ENCODE measurements at regions not wholly inside any gene's neighbourhood (a gene's known extent, or its start where the extent isn't known, plus 50 kb on each side); places are given as distances from the start of the nearest gene placed in this dataset.

DNA sequence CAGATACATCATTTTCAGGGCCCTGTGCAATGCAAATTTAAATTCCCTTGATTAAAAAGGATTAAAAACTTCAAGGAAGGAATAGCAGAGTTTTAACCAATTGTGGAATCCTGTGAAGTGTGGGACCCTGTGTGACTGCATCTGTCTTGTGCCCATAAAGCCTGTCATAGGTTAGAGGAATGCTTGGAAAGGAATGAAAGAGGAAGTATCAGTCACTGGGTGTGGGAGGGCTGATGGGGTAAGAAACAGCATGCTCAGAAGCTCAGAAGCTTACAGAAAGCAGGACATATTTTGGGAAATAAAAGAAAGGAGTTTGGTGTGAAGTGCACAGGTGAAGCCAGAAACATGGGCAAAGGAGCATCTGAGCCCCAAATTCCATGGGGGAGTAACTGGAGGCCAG, 150.8 kb upstream of the ETV3 start (continued):
- TF ChIP-seq, protein P1, sequence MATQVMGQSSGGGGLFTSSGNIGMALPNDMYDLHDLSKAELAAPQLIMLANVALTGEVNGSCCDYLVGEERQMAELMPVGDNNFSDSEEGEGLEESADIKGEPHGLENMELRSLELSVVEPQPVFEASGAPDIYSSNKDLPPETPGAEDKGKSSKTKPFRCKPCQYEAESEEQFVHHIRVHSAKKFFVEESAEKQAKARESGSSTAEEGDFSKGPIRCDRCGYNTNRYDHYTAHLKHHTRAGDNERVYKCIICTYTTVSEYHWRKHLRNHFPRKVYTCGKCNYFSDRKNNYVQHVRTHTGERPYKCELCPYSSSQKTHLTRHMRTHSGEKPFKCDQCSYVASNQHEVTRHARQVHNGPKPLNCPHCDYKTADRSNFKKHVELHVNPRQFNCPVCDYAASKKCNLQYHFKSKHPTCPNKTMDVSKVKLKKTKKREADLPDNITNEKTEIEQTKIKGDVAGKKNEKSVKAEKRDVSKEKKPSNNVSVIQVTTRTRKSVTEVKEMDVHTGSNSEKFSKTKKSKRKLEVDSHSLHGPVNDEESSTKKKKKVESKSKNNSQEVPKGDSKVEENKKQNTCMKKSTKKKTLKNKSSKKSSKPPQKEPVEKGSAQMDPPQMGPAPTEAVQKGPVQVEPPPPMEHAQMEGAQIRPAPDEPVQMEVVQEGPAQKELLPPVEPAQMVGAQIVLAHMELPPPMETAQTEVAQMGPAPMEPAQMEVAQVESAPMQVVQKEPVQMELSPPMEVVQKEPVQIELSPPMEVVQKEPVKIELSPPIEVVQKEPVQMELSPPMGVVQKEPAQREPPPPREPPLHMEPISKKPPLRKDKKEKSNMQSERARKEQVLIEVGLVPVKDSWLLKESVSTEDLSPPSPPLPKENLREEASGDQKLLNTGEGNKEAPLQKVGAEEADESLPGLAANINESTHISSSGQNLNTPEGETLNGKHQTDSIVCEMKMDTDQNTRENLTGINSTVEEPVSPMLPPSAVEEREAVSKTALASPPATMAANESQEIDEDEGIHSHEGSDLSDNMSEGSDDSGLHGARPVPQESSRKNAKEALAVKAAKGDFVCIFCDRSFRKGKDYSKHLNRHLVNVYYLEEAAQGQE (IDR thresholded peaks at IDR 0.05; ENCODE audit: unreplicated experiment) = no peak
- TF ChIP-seq, protein P2, sequence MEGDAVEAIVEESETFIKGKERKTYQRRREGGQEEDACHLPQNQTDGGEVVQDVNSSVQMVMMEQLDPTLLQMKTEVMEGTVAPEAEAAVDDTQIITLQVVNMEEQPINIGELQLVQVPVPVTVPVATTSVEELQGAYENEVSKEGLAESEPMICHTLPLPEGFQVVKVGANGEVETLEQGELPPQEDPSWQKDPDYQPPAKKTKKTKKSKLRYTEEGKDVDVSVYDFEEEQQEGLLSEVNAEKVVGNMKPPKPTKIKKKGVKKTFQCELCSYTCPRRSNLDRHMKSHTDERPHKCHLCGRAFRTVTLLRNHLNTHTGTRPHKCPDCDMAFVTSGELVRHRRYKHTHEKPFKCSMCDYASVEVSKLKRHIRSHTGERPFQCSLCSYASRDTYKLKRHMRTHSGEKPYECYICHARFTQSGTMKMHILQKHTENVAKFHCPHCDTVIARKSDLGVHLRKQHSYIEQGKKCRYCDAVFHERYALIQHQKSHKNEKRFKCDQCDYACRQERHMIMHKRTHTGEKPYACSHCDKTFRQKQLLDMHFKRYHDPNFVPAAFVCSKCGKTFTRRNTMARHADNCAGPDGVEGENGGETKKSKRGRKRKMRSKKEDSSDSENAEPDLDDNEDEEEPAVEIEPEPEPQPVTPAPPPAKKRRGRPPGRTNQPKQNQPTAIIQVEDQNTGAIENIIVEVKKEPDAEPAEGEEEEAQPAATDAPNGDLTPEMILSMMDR (conservative IDR thresholded peaks at IDR 0.05; ENCODE audit: low read depth in 2 of 2) = no peak
- TF ChIP-seq, protein P3, sequence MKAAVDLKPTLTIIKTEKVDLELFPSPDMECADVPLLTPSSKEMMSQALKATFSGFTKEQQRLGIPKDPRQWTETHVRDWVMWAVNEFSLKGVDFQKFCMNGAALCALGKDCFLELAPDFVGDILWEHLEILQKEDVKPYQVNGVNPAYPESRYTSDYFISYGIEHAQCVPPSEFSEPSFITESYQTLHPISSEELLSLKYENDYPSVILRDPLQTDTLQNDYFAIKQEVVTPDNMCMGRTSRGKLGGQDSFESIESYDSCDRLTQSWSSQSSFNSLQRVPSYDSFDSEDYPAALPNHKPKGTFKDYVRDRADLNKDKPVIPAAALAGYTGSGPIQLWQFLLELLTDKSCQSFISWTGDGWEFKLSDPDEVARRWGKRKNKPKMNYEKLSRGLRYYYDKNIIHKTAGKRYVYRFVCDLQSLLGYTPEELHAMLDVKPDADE (IDR thresholded peaks at IDR 0.05) = no peak
- no peak for TF ChIP-seq ZNF331 (CRISPR knock-in tag; IDR thresholded peaks at IDR 0.05; ENCODE audit: low read depth)
- no peak for TF ChIP-seq ZNF114 (CRISPR knock-in tag; IDR thresholded peaks at IDR 0.05)
- no peak for TF ChIP-seq CREB1 (CRISPR knock-in tag; IDR thresholded peaks at IDR 0.05; ENCODE audit: low read depth)
- no peak for TF ChIP-seq EZH2phosphoT487 (IDR thresholded peaks at IDR 0.05; ENCODE audit: unreplicated experiment)
- TF ChIP-seq STAT1 (IDR thresholded peaks at IDR 0.05; ENCODE audit: unreplicated experiment) = no peak

DNA sequence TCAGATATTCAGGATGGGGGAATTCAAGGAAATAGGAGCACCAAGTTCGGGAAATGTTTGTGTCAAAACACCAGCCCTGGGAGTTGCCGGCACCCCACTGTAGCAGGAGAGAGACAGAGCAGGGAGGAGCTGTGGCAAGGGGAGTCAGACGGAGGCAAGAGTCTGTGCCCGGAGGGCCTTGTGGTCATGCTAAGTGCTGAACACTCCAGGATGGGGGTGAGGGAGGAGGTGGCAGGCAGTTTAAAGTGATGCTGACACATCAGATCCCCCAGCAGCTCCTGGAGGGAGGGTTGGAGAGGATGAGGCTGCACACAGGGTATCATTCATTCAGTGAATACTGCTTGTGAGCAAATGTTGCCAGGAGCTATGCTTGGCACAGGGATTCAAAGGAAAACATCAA, 150.3 kb upstream of the ETV3 start:
- no peak for TF ChIP-seq EZH2phosphoT487 (IDR thresholded peaks at IDR 0.05; ENCODE audit: unreplicated experiment)

More for the DNA sequence above, 150.3 kb upstream of the ETV3 start:
- no peak overlapping the region for H2AFZ ChIP-seq
- Mint-ChIP-seq H3K4me3 (no peak overlapping the region), H3K27me3 (ENCODE audit: insufficient read depth, low read depth, poor library complexity) (peaks cover 6% of the 10 kb centered on the region), H3K9me3 (no peaks in the 10 kb centered on the region; the same call in 2 of the 3 replicates), H3K4me1 (no peaks in the 10 kb centered on the region; the same call in 2 of the 3 replicates), H3K36me3 (ENCODE audit: low read depth) (no peaks in the 10 kb centered on the region; the same call in 2 of the 3 replicates), H3K27ac (no peak overlapping the region)
- no peaks in the 10 kb centered on the region for H3K4me1 ChIP-seq (ENCODE audit: insufficient read depth)
- no peak overlapping the region for H3K4me3 ChIP-seq
- no peaks in the 10 kb centered on the region for H3F3A ChIP-seq (replicated peaks; ENCODE audit: low read depth)
- no peak overlapping the region for H3K27ac ChIP-seq (ENCODE audit: low read depth)
- ATAC-seq = no peak
- H3K27me3 ChIP-seq (ENCODE audit: insufficient read depth) = no peaks in the 10 kb centered on the region
- H3K79me2 ChIP-seq (replicated peaks; ENCODE audit: insufficient read depth) = no peaks in the 10 kb centered on the region
- DNase-seq (ENCODE audit: low spot score) = no peak
- no peaks in the 10 kb centered on the region for H4K20me1 ChIP-seq (replicated peaks; ENCODE audit: insufficient read depth)
- H3K36me3 ChIP-seq (ENCODE audit: insufficient read depth) = no peaks in the 10 kb centered on the region
- no peak overlapping the region for H3K4me2 ChIP-seq
- H3K9me2 ChIP-seq (ENCODE audit: insufficient read depth) = peaks cover 8% of the 10 kb centered on the region; the same call in 1 of the 2 replicates
